ENCODE measurements at regions not wholly inside any gene's neighbourhood (a gene's known extent, or its start where the extent isn't known, plus 50 kb on each side); places are given as distances from the start of the nearest gene placed in this dataset.

GRCh38 chr3:36309092-36309491 lies 71.2 kb upstream of the STAC start:
- TF ChIP-seq, protein P1, sequence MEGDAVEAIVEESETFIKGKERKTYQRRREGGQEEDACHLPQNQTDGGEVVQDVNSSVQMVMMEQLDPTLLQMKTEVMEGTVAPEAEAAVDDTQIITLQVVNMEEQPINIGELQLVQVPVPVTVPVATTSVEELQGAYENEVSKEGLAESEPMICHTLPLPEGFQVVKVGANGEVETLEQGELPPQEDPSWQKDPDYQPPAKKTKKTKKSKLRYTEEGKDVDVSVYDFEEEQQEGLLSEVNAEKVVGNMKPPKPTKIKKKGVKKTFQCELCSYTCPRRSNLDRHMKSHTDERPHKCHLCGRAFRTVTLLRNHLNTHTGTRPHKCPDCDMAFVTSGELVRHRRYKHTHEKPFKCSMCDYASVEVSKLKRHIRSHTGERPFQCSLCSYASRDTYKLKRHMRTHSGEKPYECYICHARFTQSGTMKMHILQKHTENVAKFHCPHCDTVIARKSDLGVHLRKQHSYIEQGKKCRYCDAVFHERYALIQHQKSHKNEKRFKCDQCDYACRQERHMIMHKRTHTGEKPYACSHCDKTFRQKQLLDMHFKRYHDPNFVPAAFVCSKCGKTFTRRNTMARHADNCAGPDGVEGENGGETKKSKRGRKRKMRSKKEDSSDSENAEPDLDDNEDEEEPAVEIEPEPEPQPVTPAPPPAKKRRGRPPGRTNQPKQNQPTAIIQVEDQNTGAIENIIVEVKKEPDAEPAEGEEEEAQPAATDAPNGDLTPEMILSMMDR (IDR thresholded peaks at IDR 0.05) = no peak
- no peak for TF ChIP-seq POLR2A (IDR thresholded peaks at IDR 0.05)

Measured in lower leg skin (tissue), 3 donors.